Stimulated activated effector memory CD8-positive, alpha-beta T cell treated with anti-CD3 and anti-CD28 coated beads, Interleukin-12 subunit alpha, Interleukin-12 subunit beta, amount 100 ng/mL, for 72 hours (primary cell): ENCODE measurements at regions not wholly inside any gene's neighbourhood (a gene's known extent, or its start where the extent isn't known, plus 50 kb on each side); places are given as distances from the start of the nearest gene placed in this dataset.
A peak's percentile ranks its signal among the peaks of the same experiment; 100 is the strongest.
"Not testable (repeated sequence)": the region's sequence is repeated elsewhere in the genome, so short reads cannot be mapped to it uniquely, and the experiment has no call there.

Source experiments
- ATAC-seq: fragments of 150-1000 bp; cut with Tn5 transposase; 2 replicates; pipeline ENCODE4 v1.10.0; 2021
- DNase-seq, 2 donors: peaks; one replicate each; pipeline ENCODE4 v3.0.0; 2021 to 2022; ENCODE audit warnings: low spot score in 2 of 2
- H3K27ac Mint-ChIP-seq: one replicate; pipeline ENCODE4 v1.8.0; 2022; ENCODE audit warnings: mild to moderate bottlenecking, mixed read lengths
- H3K36me3 Mint-ChIP-seq: one replicate; pipeline ENCODE4 v1.8.0; 2022; ENCODE audit warnings: mild to moderate bottlenecking, mixed read lengths
- H3K4me1 Mint-ChIP-seq: one replicate; pipeline ENCODE4 v1.8.0; 2022; ENCODE audit warnings: mixed read lengths
- H3K4me3 Mint-ChIP-seq: one replicate; pipeline ENCODE4 v1.8.0; 2022; ENCODE audit warnings: mild to moderate bottlenecking, mixed read lengths
- H3K9me3 Mint-ChIP-seq: one replicate; pipeline ENCODE4 v1.8.0; 2022; ENCODE audit warnings: mixed read lengths

- Mint-ChIP-seq H3K9me3 (no peaks in the 10 kb centered on the region), H3K27ac (no peak overlapping the region), H3K4me1 (no peaks in the 10 kb centered on the region), H3K36me3 (no peaks in the 10 kb centered on the region), H3K4me3 (no peak overlapping the region)
- no peak for ATAC-seq
- no peak for DNase-seq
Observed at GRCh38 chr6:145551164-145551563, 184.2 kb downstream of the EPM2A start.

- no peak overlapping the region for H3K4me3 Mint-ChIP-seq
- no peak overlapping the region for H3K27ac Mint-ChIP-seq
- ATAC-seq (no peak), DNase-seq (no peak)
- no peaks in the 10 kb centered on the region for H3K36me3 Mint-ChIP-seq
- no peaks in the 10 kb centered on the region for H3K4me1 Mint-ChIP-seq
- no peaks in the 10 kb centered on the region for H3K9me3 Mint-ChIP-seq
Observed at GRCh38 chr6:145555084-145555483, 180.2 kb downstream of the EPM2A start.

- Mint-ChIP-seq H3K4me1 (no peaks in the 10 kb centered on the region), H3K9me3 (no peaks in the 10 kb centered on the region), H3K36me3 (no peaks in the 10 kb centered on the region), H3K4me3 (no peak overlapping the region), H3K27ac (no peak overlapping the region)
- DNase-seq (no peak), ATAC-seq (no peak)
Observed at GRCh38 chr6:145557474-145557873, 177.8 kb downstream of the EPM2A start.

GRCh38 chr6:145559836-145560235, 175.5 kb downstream of the EPM2A start:
- ATAC-seq (no peak), DNase-seq (no peak)
- Mint-ChIP-seq H3K27ac (no peak overlapping the region), H3K36me3 (no peaks in the 10 kb centered on the region), H3K4me1 (no peaks in the 10 kb centered on the region), H3K4me3 (no peak overlapping the region), H3K9me3 (no peaks in the 10 kb centered on the region)

DNA sequence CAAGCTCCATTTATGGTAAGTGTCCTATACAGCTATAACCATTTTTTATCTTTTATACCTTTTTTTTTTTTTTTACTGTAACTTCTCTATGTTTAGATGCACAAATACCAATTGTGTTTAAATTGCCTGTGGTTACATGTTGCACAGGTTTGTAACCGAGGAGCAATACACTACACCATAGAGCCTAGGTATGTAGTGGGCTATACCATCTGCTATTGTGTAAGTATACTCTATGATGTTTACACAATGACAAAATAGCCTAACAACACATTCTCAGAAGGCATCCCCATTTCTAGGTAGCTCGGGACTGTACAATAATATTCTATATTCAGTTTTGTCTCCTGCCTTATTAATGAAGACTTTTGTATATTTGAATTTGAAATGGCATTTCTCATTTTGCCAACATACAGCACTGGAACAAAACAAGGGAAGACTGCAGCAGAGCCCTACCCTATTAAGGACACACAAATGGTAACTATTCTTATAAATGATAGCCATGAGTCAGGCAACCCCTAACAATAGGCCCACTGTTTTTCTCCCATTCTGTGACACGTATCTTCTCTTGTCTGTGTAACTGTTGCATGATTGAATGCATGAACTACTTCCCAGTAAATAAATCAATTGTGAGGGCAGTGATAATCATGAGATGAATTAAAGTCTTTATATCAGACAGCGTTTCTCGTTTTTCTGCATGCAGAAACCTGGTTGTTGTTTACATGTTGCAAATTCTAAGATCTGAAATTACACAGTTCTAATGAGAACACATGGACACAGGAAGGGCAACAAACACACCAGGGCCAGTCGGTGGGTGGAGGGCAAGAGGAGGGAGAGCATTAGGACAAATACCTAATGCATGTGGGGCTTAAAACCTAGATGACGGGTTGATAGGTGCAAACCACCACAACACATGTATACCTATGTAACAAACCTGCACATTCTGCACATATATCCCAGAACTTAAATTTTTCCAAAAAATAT, 173.9 kb downstream of the EPM2A start:
- H3K4me3 Mint-ChIP-seq, result no peak overlapping the region
- DNase-seq, result no peak
- H3K4me1 Mint-ChIP-seq, result no peaks in the 10 kb centered on the region
- no peaks in the 10 kb centered on the region for H3K9me3 Mint-ChIP-seq
- ATAC-seq, result no peak
- no peak overlapping the region for H3K27ac Mint-ChIP-seq
- no peaks in the 10 kb centered on the region for H3K36me3 Mint-ChIP-seq

GRCh38 chr6:145562771-145563615, 172.3 kb downstream of the EPM2A start:
- ATAC-seq (no peak), DNase-seq (no peak)
- no peak overlapping the region for H3K4me3 Mint-ChIP-seq
- H3K27ac Mint-ChIP-seq, result no peak overlapping the region
- no peaks in the 10 kb centered on the region for H3K9me3 Mint-ChIP-seq
- H3K4me1 Mint-ChIP-seq, result no peaks in the 10 kb centered on the region
- no peaks in the 10 kb centered on the region for H3K36me3 Mint-ChIP-seq

- H3K36me3 Mint-ChIP-seq, result no peaks in the 10 kb centered on the region
- ATAC-seq, result no peak
- H3K4me1 Mint-ChIP-seq, result no peaks in the 10 kb centered on the region
- H3K27ac Mint-ChIP-seq, result no peak overlapping the region
- no peak for DNase-seq
- H3K9me3 Mint-ChIP-seq, result no peaks in the 10 kb centered on the region
- no peak overlapping the region for H3K4me3 Mint-ChIP-seq
Observed at GRCh38 chr6:145564553-145564952, 170.8 kb downstream of the EPM2A start.

- no peaks in the 10 kb centered on the region for H3K9me3 Mint-ChIP-seq
- H3K4me3 Mint-ChIP-seq, result no peak overlapping the region
- DNase-seq (no peak), ATAC-seq (peak; percentile 19)
- H3K27ac Mint-ChIP-seq, result no peak overlapping the region
- H3K4me1 Mint-ChIP-seq, result no peaks in the 10 kb centered on the region
- no peaks in the 10 kb centered on the region for H3K36me3 Mint-ChIP-seq
Observed at GRCh38 chr6:145567684-145568252, 167.6 kb downstream of the EPM2A start.

- H3K27ac Mint-ChIP-seq, result no peak overlapping the region
- no peak overlapping the region for H3K4me3 Mint-ChIP-seq
- ATAC-seq, result no peak
- no peaks in the 10 kb centered on the region for H3K36me3 Mint-ChIP-seq
- no peaks in the 10 kb centered on the region for H3K9me3 Mint-ChIP-seq
- no peak for DNase-seq
- H3K4me1 Mint-ChIP-seq, result no peaks in the 10 kb centered on the region
Observed at GRCh38 chr6:145569140-145569539, 166.2 kb downstream of the EPM2A start.

DNA sequence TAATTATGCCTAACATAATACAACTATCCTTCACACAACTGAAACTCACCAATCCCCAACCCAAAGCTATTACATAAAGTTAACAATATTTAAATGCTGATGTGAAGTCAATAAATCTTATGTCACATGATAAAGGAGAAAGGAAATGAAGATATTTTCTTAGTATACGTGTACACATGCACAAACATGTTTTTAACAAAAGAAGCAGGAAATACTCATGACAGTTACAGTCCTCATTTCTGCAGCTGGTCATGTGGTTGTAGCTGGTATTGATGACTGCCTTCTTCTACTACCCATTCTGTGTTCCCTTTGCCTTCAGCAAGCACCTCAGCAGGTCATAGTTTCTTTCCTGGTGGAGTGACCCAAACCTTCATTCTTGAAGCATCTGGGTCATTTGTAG, 165.0 kb downstream of the EPM2A start:
- not testable (repeated sequence) for ATAC-seq, H3K4me1 Mint-ChIP-seq, DNase-seq, H3K36me3 Mint-ChIP-seq, H3K9me3 Mint-ChIP-seq, H3K27ac Mint-ChIP-seq, H3K4me3 Mint-ChIP-seq

GRCh38 chr6:145574269-145574668, 161.1 kb downstream of the EPM2A start:
- H3K27ac Mint-ChIP-seq, H3K36me3 Mint-ChIP-seq, DNase-seq, H3K4me3 Mint-ChIP-seq, H3K4me1 Mint-ChIP-seq, ATAC-seq: not testable (repeated sequence)
- peaks cover 27% of the 10 kb centered on the region for H3K9me3 Mint-ChIP-seq
